ENCODE measurements at regions not wholly inside any gene's neighbourhood (a gene's known extent, or its start where the extent isn't known, plus 50 kb on each side); places are given as distances from the start of the nearest gene placed in this dataset.

DNA sequence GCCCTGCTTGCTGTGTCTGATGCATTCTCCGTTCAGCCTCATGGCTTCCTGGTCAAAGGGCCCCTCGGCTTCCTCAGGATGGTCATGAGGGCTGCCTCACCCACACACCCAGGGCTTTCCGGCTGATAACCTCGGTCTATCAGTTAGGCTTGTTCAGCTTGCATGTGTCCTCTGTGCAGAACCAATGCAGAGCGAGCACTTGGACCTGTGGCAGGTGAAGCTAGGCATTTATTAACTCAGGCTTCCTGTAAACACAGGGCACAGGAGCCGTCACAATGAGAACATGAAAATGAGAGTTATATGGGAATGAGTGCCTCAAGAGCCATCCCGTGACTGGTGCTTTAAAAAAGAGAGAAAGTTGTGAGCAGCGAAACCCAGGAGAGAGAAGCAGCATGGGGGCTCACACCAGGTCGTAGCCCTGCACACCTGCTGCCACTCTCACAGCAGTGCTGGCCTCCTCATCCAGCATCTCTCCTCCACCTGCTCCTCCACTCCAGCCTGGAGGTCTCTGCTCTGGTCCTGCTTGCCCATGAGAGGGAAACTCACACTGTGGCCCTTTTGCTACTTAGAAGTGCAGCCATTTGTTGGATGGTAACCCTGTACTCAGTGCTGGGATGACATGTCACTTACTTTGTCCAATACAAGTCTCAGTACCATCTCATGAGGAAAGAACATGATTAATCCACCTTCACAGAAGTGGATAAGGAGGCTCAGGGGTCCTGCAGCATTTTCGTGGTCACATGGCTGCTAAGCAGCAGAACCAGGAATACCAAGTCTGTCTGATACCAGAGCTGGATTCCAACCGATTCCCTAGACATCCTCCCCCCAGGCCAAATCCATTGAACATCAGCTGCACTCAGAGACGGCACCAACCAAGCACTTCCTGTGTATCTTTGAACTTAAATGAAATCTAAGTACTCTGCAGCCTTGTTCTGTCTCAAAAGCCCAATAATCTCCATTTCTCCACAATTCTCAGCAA, 50.5 kb upstream of the IRS2 start:
- no peaks in the 10 kb centered on the region for H4K20me1 ChIP-seq (replicated peaks; ENCODE audit: control insufficient read depth, insufficient read depth, low read length)
- H3K9ac ChIP-seq (ENCODE audit: insufficient read depth in 1 of 2, low read depth in 2 of 2, low read length in 2 of 2), result no peak overlapping the region
- in situ Hi-C loops (cut with MboI), result no loop called here
- CTCF ChIA-PET (ENCODE audit: low intra/inter-chr PET ratio), result no interaction called here
- no peak for FAIRE-seq
- no peak for TF ChIP-seq POLR2B (IDR thresholded peaks at IDR 0.05; ENCODE audit: low read depth, partially characterized antibody)
- TF ChIP-seq, protein P1, sequence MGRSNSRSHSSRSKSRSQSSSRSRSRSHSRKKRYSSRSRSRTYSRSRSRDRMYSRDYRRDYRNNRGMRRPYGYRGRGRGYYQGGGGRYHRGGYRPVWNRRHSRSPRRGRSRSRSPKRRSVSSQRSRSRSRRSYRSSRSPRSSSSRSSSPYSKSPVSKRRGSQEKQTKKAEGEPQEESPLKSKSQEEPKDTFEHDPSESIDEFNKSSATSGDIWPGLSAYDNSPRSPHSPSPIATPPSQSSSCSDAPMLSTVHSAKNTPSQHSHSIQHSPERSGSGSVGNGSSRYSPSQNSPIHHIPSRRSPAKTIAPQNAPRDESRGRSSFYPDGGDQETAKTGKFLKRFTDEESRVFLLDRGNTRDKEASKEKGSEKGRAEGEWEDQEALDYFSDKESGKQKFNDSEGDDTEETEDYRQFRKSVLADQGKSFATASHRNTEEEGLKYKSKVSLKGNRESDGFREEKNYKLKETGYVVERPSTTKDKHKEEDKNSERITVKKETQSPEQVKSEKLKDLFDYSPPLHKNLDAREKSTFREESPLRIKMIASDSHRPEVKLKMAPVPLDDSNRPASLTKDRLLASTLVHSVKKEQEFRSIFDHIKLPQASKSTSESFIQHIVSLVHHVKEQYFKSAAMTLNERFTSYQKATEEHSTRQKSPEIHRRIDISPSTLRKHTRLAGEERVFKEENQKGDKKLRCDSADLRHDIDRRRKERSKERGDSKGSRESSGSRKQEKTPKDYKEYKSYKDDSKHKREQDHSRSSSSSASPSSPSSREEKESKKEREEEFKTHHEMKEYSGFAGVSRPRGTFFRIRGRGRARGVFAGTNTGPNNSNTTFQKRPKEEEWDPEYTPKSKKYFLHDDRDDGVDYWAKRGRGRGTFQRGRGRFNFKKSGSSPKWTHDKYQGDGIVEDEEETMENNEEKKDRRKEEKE (IDR thresholded peaks at IDR 0.05; ENCODE audit: borderline replicate concordance in 1 of 2, control insufficient read depth in 1 of 2, low read depth in 2 of 2, low read length in 1 of 2), result no peak
- no peaks in the 10 kb centered on the region for H3K4me1 ChIP-seq (replicated peaks in 1 of 2; ENCODE audit: control insufficient read depth in 2 of 2, insufficient read depth in 2 of 2, low read length in 2 of 2)
- POLR2A ChIA-PET, result no interaction called here
- H2AFZ ChIP-seq (ENCODE audit: low read depth, low read length), result no peak overlapping the region
- no peak for DNase-seq (ENCODE audit: extremely low read depth in 1 of 4, low spot score in 3 of 4)
- intact Hi-C loops (cut with micrococcal nuclease), result no loop called here
- H3K27me3 ChIP-seq (ENCODE audit: control insufficient read depth in 2 of 2, insufficient read depth in 2 of 2, low read length in 2 of 2), result peaks cover 3 to 27% of the 10 kb centered on the region in 2 experiments; a peak in 4 of 5 replicates
- no peak for ATAC-seq
- BruUV-seq (replicated peaks), result no TSS peak
- no peaks in the 10 kb centered on the region for H3K9me1 ChIP-seq (ENCODE audit: control insufficient read depth, insufficient read depth, low read length)
- H3K4me2 ChIP-seq (ENCODE audit: insufficient read depth, low read length), result no peak overlapping the region
- no peaks in the 10 kb centered on the region for H3K36me3 ChIP-seq (ENCODE audit: control insufficient read depth, insufficient read depth, low read length)
- no peaks in the 10 kb centered on the region for H3K9me3 ChIP-seq (replicated peaks; ENCODE audit: control insufficient read depth, insufficient read depth, low read depth, low read length)
- WGBS (ENCODE audit: insufficient coverage, low coverage, missing lambda C conversion rate), result 2% methylated on average over 10 of the region's 12 CpGs
- no peak overlapping the region for H3K27ac ChIP-seq (ENCODE audit: extremely low read depth, low read depth, low read length)
- no peaks in the 10 kb centered on the region for H3K79me2 ChIP-seq (ENCODE audit: control insufficient read depth, insufficient read depth, low read length)
- no peak overlapping the region for H3K4me3 ChIP-seq
